NCI-H2196 (cell line): ENCODE measurements at regions not wholly inside any gene's neighbourhood (a gene's known extent, or its start where the extent isn't known, plus 50 kb on each side); places are given as distances from the start of the nearest gene placed in this dataset.

Source experiments
- DNase-seq: peaks from one replicate; lab custom pipeline; 2025; ENCODE audit not compliant: unreplicated experiment; lab: John Stamatoyannopoulos, UW

DNA sequence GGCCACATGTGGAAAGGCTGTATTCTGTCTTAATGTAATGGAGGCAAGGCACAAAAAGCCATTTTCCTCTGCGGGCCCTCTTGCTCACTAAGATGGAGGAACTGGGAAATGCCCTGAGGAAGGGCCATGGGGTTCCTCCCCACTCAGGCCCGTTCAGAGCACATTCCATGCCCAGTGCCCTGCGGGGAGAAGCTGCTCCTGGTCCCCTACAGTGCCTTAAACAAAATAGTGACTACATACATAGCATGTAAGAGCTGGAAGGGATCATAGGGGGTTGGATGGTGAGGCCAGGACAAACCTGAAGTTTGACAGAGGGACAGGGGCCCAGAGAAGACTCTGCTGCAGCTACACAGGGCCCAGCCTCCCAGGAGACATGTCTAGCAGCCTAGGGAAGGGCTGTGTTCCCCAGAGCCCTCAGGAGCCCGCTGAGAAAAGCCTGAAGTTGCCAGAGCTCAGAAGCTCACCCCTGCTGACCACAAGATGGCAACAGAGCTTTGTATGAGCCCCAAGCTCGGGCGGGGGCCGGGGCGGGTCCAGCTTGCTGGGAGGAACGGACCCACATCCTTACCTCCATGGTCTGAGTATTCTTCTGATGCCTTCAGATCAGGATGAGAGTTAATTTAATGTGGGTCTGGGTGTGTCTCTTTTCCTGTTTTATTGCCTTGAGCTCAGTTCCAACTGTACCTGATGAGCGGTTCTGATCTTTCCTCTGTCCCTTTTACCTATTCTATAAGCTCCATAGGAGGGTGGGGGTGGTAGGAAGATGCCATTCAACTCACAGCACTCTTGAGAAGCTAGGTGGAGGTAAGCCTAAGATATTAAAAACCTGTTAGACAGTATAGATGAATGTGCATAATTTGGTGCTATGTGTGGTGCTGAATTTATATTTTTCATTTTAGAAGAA lies 242.9 kb downstream of the CDC5L start:
- DNase-seq: no peak

GRCh38 chr6:44631968-44632367 lies 244.5 kb downstream of the CDC5L start:
- DNase-seq: no peak

DNA sequence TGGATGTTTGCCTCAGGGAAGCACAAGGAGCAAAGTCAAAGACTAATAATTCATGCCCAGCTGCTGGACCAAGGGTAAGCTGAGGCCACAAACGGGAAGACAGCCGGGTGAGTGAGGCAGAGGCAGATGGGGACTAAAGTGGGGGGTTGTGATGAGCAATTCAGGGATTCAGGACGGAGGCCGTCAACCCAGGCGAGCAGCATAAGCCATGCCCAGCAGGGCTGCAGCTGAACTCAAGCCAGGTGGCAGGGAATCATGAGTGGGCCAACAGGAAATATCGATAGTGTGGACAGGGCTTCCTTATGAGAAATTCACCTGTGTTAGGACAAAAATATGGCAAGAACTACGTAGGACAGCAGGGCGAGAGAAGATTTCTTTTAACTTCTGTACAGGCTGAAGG lies 246.8 kb downstream of the CDC5L start:
- DNase-seq: no peak

DNA sequence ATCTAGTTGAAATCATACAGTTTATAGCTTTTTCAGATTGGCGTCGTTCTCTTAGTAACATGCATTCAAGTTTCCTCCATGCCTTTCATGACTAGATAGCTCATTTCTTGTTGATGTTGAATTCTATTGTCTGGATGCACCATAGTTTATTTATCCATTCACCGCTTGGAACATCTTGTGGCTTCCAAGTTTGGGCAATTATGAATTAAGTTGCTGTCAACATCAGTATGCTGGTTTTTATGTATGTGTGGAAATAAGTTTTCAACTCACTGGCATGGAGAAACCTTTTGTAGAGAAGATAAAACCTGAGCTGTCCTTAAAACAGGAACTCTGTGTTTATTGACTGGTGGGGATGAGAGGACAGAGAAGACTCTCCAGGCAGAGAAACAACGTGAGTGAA lies 248.0 kb downstream of the CDC5L start:
- no peak for DNase-seq

GRCh38 chr6:44636561-44637248 lies 249.2 kb downstream of the CDC5L start:
- no peak for DNase-seq

DNA sequence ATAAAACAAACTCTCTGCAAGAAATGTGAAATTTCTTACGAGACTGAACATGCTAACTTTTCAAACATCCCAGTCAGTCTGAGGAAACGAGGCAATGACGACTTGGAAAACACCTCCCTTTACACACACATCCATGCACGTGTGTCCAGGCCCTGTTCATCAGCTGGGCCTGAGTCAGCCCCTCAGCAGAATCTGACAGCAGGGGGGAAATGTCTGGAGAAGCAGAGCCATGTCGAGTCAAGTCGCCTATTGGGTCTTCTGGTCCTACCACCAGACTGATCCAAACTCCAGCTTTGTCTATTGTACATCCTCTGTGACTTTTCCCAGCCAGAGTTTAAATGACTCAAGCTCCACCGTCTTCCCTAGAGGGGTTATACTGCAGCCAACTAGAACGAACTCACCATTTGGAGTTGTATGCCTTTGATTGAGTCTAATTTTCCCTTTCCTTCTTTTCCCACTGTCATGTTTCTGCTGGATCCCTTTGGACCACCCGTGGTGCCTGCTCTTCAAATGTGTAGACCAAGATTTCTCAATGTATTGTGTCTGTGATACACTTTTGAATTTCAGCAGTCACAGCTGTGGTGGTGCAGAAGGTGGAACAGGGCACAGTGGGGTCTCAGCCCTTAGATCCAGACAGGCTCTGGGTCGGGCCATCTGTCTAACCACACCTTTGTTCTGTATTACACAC lies 254.0 kb downstream of the CDC5L start:
- DNase-seq: no peak

DNA sequence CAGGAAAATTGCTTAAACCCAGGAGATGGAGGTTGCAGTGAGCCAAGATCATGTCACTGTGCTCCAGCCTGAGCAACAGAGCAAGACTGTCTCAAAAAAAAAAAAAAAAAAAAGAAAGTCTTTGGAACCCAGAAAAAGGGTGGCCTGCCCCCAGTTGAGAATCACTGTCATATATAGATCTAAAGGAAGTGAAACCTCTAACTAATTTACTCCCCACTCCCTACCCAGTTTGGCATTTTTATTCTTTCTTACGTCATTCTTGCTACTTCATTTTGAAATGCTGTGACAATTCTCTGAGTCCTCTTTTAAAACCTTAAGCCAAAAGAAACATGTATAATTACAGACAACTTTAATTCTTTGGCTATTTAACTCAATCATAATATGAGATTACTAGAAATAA lies 254.8 kb downstream of the CDC5L start:
- no peak for DNase-seq

DNA sequence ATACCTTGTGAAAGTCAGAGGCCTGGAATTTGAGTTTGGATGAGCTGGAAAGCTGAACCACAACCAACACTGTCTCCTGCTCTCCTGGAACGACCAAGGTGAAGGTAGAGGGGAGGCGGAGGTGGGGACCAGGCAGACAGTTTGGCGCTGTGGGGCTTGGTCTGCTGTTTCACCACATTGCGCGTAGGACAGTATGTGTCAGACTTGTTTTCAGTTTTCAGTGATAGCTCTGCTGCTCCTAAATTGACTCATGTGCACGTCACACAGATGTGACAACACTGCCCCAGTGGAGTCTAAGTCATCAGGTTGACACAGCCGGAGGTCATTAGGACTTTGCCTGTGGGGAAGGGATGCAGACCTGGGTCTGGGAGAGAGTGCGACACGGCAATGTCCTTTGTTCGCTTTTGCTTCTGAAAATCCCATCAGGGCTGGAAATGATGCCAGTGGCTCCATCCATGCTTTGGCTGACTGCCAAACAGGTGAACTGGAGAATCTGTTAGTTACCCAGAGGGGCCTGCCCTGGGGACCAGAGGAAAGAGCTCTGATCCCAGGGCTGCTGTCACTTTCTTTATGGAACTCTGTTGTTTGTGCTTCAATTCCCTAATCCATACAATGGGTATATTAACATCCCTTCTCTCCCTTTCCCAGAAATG lies 255.5 kb downstream of the CDC5L start:
- no peak for DNase-seq

DNA sequence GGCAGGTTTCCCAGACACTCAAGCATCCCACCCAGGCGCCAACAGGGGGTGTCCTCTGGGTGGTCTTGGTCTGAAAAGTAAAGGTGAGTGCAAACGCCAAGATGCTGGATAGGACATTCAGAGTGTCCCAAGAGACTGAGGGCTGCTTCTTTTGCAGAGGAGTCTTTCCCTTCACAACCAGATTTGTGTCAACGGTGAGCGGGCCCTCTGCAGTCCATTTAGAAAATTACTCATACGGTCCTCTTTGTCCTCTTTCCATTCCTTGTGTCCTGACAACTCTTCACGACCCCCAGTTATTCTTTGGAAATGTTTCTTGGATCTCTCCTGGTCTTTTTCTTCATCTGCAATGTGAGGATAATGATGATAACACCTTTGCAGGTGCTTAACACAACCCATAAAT lies 257.8 kb downstream of the CDC5L start:
- DNase-seq: no peak

DNA sequence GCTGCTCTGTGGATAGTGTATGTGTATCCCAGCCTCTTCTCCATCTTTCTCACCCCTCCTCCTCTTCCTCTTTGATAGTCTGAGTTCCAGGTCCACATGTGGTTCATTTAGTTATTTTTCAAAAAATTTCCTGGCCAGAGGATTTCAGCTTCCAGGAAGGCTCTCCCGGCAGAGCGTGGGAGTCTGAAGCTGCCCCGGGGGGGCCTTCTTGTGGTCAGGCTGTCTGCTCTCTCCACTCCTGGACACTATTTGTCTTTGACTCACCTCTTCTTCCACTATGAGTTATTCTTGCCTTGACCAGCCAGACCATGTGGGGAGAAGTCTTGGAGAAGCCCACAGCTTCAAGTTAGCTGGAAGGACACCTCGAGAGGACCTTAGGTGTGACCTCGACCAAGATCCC lies 258.8 kb downstream of the CDC5L start:
- DNase-seq: no peak

DNA sequence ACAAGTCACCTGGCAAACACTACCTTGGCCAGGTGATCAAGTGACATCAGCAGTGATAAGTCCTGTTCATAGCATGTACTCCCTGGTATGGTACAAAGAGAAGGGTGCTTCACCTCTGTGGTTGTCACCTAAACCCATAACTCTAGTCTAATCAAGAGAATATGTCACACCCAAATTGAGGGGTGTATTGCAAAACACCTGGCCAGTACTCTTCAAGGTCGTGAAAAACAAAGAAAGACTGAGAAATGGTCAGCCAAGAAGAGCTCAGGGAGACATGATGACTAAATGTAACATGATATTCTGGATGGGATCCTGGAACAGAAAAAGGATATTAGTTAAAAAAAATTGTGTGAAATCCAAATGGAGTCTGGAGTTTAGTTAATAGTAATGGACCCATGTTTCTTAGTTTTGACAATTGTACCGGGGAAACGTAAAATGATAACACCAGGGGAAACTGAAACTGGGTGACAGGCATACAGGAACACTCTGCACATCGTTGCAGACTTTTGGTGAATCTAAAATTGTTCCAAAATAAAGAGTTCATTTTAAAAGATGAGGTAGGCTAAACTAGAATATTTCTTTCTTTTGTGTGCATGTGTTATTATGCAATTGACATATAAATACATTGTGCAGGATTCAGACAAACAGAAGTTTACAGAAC lies 262.0 kb downstream of the CDC5L start:
- DNase-seq: no peak

DNA sequence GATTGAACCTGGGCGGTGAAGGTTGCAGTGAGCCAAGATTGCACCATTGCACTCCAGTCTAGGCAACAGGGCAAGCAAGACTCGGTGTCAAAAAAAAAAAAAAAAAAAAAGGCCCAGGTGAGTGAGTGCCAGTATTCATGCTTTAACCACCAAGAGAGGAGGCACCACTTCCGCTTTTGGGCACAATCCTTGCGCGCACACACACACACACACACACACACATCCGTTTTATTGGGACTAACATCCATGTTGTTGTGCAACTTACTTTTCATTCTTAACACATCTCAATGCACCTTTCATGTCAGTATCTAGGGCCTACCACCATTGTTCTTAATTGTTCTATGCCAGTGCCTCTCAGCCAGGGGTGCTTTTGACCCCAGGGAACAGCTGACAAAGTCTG lies 263.0 kb downstream of the CDC5L start:
- no peak for DNase-seq

DNA sequence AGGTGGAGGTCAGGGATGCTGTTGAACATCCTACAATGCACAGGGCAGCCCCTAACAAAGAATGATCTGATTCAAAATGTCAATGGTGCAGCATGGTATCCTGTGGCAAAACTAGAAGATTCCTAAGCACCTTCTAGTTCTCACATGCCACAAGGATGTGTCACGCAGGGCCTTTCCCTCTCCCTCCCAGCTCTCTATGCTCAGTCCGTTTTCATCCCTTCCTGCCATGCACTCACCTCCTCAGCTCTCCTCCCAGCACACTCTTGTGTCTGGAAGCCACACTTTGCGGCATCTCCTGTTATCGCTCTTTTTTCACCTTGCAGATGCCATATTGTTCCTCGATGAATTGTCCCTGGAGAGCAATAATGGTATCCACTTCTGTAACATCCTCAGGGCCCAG lies 263.4 kb downstream of the CDC5L start:
- DNase-seq: no peak

- DNase-seq: no peak
Measured at GRCh38 chr6:44651604-44652003, 264.1 kb downstream of the CDC5L start.

DNA sequence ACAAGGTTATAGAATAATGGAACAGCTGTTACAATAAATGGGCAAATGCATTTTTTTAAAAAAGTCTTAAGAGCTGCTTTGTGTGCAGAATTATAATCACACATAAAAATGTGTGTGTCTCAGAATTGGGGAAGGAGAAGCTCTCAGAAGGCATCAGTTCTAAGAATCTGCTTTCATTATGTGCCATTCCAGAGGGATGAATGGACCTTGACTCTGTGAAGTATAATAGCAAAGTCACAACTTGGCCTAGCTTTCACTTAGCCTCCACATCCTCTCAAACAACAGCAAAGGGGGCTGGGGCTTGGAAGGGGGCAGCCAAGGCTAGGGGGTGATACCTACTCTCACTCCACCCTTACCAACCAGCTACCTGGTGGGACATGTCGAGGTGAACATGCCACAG lies 265.0 kb downstream of the CDC5L start:
- DNase-seq: no peak

DNA sequence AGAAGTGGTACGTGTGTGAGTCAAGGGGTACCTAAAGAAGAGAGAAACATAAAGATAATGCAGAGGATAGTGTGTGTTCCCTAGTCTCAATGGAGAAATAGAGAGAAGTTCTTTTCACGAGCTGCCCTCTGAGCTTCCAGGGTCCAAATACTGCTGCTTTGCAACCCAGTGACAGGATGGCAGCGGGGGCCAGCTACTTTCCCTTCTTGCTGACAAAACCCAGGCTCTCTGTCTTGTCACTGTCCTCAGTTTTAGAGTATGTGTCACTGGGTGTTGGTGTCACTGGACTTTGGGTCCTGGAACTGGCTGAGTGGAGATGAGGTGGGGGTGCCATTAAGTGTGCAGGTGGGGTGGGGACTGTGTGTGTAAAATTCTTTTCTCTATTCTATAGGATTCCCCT lies 265.6 kb downstream of the CDC5L start:
- DNase-seq: no peak

DNA sequence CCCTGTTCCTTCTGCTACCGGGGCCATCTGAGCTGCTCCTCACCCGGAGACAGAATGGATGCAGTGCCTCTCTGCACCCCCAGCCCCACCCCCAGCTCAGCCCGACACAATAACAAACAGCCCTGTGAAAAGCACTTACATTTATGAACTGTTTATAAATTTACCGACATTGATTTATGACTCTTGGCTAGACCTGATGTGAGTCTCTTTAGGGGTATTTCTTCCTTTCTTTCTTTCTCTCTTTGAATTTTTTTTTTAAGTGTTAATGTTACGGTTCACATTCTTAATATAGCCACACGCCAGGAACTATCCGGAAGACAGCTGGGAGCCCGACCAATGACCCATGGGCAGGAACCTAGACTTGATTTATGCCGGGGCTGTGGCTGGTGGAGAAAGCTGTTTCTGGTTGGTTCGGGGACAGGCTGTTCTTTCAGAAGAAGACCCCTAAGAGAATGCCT lies 266.3 kb downstream of the CDC5L start:
- no peak for DNase-seq

DNA sequence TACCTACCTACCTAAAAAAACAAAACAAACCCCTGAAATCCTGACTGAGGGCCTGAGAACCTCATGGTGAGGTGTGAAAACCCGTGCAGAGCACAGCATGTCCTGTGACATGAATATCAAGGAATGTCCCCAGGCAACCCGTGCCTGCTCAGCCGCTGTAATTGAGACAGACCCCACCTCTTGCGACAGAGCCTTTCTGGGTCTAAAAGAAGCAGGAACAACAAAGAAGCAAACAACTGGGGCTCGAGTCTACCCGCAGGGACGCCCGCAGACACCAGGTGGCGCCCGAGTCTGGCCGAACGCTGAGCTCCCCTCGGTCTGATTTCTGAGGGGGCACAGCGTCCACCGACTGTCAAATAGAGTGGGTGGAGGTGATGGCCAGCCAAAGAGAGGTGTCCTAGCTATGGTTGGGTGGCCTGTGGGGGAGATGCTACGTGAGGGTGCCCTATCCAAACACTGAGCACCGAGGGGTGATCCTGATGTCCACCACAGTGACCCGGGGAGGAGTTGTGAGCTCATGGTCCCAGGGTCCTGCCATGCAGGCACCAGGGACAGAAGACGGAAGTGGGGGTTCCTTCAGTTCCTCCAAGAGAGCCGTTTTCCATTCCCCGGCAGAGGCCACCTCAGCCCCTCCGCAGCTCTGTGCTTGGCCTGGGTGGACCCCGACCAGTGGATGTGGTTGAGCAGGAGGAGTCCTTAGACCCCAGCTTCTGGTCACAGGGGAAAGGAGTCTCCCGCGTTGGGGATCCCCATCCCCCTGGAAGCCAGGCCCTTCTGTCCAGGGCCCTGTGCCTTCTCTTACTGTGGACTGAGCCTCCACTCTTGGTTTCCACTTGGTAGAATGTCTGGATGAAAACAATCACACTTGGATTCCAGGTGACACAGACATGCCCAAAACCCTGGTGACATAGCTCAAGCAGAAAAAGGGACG lies 268.2 kb downstream of the CDC5L start:
- DNase-seq: peak; percentile 26

GRCh38 chr6:44656691-44657090 lies 269.2 kb downstream of the CDC5L start:
- DNase-seq: no peak
